ENCODE measurements at regions not wholly inside any gene's neighbourhood (a gene's known extent, or its start where the extent isn't known, plus 50 kb on each side); places are given as distances from the start of the nearest gene placed in this dataset.

DNA sequence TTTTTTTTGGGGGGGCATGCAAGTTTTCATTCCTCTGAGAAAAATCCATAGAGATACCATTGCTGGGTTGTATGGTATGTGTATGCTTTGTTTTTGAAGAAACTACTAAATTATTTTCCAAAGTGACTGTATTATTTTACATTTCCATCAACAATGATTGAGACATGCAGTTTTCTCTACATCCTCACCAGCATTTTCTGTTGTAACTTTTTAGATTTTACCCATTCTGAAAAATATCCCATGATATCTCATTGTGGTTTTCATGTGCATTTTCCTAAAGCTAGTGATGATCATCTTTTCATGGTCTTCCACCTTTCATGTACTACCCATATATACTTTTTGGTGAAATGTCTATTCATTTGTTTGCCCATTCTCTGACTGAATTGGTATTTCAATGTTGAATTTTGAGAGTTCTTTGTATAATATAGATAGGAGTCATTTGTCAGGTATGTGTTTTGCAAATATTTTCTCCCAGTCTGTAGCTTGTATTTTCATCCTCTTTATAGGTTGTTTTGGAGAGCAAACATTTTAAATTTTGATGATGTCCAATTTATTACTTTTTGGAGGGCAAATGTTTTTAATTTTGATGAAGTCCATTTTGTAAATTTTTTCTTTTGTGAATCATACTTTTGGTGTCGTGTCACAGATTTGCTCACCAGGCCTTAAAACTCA is 827.5 kb upstream of the CITED2 start:
- no peak for TF ChIP-seq POLR2A (IDR thresholded peaks at IDR 0.05)
- TF ChIP-seq, protein P1, sequence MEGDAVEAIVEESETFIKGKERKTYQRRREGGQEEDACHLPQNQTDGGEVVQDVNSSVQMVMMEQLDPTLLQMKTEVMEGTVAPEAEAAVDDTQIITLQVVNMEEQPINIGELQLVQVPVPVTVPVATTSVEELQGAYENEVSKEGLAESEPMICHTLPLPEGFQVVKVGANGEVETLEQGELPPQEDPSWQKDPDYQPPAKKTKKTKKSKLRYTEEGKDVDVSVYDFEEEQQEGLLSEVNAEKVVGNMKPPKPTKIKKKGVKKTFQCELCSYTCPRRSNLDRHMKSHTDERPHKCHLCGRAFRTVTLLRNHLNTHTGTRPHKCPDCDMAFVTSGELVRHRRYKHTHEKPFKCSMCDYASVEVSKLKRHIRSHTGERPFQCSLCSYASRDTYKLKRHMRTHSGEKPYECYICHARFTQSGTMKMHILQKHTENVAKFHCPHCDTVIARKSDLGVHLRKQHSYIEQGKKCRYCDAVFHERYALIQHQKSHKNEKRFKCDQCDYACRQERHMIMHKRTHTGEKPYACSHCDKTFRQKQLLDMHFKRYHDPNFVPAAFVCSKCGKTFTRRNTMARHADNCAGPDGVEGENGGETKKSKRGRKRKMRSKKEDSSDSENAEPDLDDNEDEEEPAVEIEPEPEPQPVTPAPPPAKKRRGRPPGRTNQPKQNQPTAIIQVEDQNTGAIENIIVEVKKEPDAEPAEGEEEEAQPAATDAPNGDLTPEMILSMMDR (IDR thresholded peaks at IDR 0.05) = no peak
